ENCODE measurements at regions not wholly inside any gene's neighbourhood (a gene's known extent, or its start where the extent isn't known, plus 50 kb on each side); places are given as distances from the start of the nearest gene placed in this dataset.
"Not testable (repeated sequence)": the region's sequence is repeated elsewhere in the genome, so short reads cannot be mapped to it uniquely, and the experiment has no call there.

GRCh38 chr21:16454399-16454798 lies 724.6 kb downstream of the USP25 start:
- TF ChIP-seq POLR2A (IDR thresholded peaks at IDR 0.05) (no peak), POLR2AphosphoS5 (IDR thresholded peaks at IDR 0.05) (no peak), CTCF (IDR thresholded peaks at IDR 0.05) (no peak)
- no peaks in the 10 kb centered on the region for H3K9me3 ChIP-seq
- no peak overlapping the region for H3K27ac ChIP-seq
- no peaks in the 10 kb centered on the region for H3K36me3 ChIP-seq
- intact Hi-C loops (cut with DNase I) = no loop called here
- no peak overlapping the region for H3K4me3 ChIP-seq
- DNase-seq (ENCODE audit: low spot score) = no peak
- no peaks in the 10 kb centered on the region for H3K27me3 ChIP-seq (replicated peaks; ENCODE audit: insufficient read depth)
- H3K4me1 ChIP-seq (replicated peaks) = peaks cover 3% of the 10 kb centered on the region

- Histone ChIP-seq H3K27me3 (replicated peaks; ENCODE audit: insufficient read depth) (no peaks in the 10 kb centered on the region), H3K4me3 (no peak overlapping the region), H3K27ac (no peak overlapping the region), H3K36me3 (no peaks in the 10 kb centered on the region), H3K9me3 (no peaks in the 10 kb centered on the region), H3K4me1 (replicated peaks) (peaks cover 3% of the 10 kb centered on the region)
- DNase-seq (ENCODE audit: low spot score) = no peak
- 70% methylated on average over 2 of the region's 2 CpGs for whole genome bisulfite sequencing
- intact Hi-C loops (cut with DNase I) = no loop called here
- TF ChIP-seq POLR2A (IDR thresholded peaks at IDR 0.05) (no peak), CTCF (IDR thresholded peaks at IDR 0.05) (no peak), POLR2AphosphoS5 (IDR thresholded peaks at IDR 0.05) (no peak)
Observed at GRCh38 chr21:16455526-16455925, 725.7 kb downstream of the USP25 start.

- H3K4me1 ChIP-seq (replicated peaks) = peaks cover 3% of the 10 kb centered on the region
- 48% methylated on average over 5 of the region's 5 CpGs for WGBS
- H3K36me3 ChIP-seq = no peaks in the 10 kb centered on the region
- H3K27me3 ChIP-seq (replicated peaks; ENCODE audit: insufficient read depth) = no peaks in the 10 kb centered on the region
- no peaks in the 10 kb centered on the region for H3K9me3 ChIP-seq
- intact Hi-C loops (cut with DNase I) = no loop called here
- no peak for TF ChIP-seq POLR2AphosphoS5 (IDR thresholded peaks at IDR 0.05)
- no peak for TF ChIP-seq POLR2A (IDR thresholded peaks at IDR 0.05)
- no peak for TF ChIP-seq CTCF (IDR thresholded peaks at IDR 0.05)
- no peak overlapping the region for H3K27ac ChIP-seq
- DNase-seq (ENCODE audit: low spot score) = no peak
- no peak overlapping the region for H3K4me3 ChIP-seq
Observed at GRCh38 chr21:16455978-16456377, 726.2 kb downstream of the USP25 start.

- H3K9me3 ChIP-seq = no peaks in the 10 kb centered on the region
- H3K27me3 ChIP-seq (replicated peaks; ENCODE audit: insufficient read depth) = no peaks in the 10 kb centered on the region
- no peak for DNase-seq (ENCODE audit: low spot score)
- no peaks in the 10 kb centered on the region for H3K36me3 ChIP-seq
- no peak overlapping the region for H3K27ac ChIP-seq
- peaks cover 3% of the 10 kb centered on the region for H3K4me1 ChIP-seq (replicated peaks)
- no peak overlapping the region for H3K4me3 ChIP-seq
- no peak for TF ChIP-seq POLR2A (IDR thresholded peaks at IDR 0.05)
- no peak for TF ChIP-seq POLR2AphosphoS5 (IDR thresholded peaks at IDR 0.05)
- no peak for TF ChIP-seq CTCF (IDR thresholded peaks at IDR 0.05)
- WGBS = 92% methylated on average over 5 of the region's 5 CpGs
- intact Hi-C loops (cut with DNase I) = no loop called here
Observed at GRCh38 chr21:16457498-16457897, 727.7 kb downstream of the USP25 start.

- no peak overlapping the region for H3K27ac ChIP-seq
- no peak for TF ChIP-seq CTCF (IDR thresholded peaks at IDR 0.05)
- TF ChIP-seq POLR2A (IDR thresholded peaks at IDR 0.05) = no peak
- TF ChIP-seq POLR2AphosphoS5 (IDR thresholded peaks at IDR 0.05) = no peak
- DNase-seq (ENCODE audit: low spot score) = no peak
- 73% methylated on average over 2 of the region's 2 CpGs for WGBS
- H3K27me3 ChIP-seq (replicated peaks; ENCODE audit: insufficient read depth) = no peaks in the 10 kb centered on the region
- H3K9me3 ChIP-seq = no peaks in the 10 kb centered on the region
- intact Hi-C loops (cut with DNase I) = no loop called here
- no peaks in the 10 kb centered on the region for H3K36me3 ChIP-seq
- H3K4me1 ChIP-seq (replicated peaks) = no peaks in the 10 kb centered on the region
- H3K4me3 ChIP-seq = no peak overlapping the region
Observed at GRCh38 chr21:16460936-16461335, 731.2 kb downstream of the USP25 start.

- H3K36me3 ChIP-seq; H3K27me3 ChIP-seq (replicated peaks; ENCODE audit: insufficient read depth); H3K27ac ChIP-seq; H3K9me3 ChIP-seq; DNase-seq (ENCODE audit: low spot score); H3K4me3 ChIP-seq; intact Hi-C loops (cut with DNase I); H3K4me1 ChIP-seq (replicated peaks): not testable (repeated sequence)
- WGBS = 94% methylated on average over 3 of the region's 3 CpGs
Observed at GRCh38 chr21:16464211-16464889, 734.6 kb downstream of the USP25 start.

Measured in prostate gland (tissue), 2 donors.